ENCODE measurements at regions not wholly inside any gene's neighbourhood (a gene's known extent, or its start where the extent isn't known, plus 50 kb on each side); places are given as distances from the start of the nearest gene placed in this dataset.
"Not testable (repeated sequence)": the region's sequence is repeated elsewhere in the genome, so short reads cannot be mapped to it uniquely, and the experiment has no call there.

- not testable (repeated sequence) for H3K36me3 Mint-ChIP-seq (ENCODE audit: insufficient read depth in 2 of 2); H3K27me3 Mint-ChIP-seq (ENCODE audit: low read depth); H3K9me3 Mint-ChIP-seq; H3K4me3 Mint-ChIP-seq; H3K27ac Mint-ChIP-seq; DNase-seq; H3K4me1 Mint-ChIP-seq (ENCODE audit: low read depth); ATAC-seq (replicated peaks in 1 of 2)
These were observed 386.8 kb upstream of the ZMIZ1 start for GRCh38 chr10:78681986-78682385.

DNA sequence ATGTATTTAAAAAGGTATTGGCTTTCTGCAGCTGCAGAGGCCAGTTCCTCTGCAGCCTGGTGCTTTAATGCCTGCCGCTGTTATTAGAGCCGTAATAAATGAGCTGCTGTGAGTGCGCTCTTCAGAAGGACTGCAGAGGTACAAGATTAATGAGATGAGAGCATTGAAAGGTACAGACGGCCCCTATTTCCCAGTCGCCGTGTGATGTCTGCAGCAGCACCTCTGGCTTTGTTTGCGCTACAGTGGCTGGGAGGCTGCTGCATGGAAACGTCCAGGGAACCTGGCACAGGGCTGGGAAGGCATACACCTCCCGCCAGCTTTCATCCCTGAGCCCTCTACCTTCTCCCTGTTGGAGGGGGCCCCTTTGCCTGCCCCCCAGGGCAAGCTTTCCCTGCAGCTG lies 383.8 kb upstream of the ZMIZ1 start:
- Mint-ChIP-seq H3K27ac (no peak overlapping the region), H3K4me3 (no peak overlapping the region), H3K9me3 (peaks cover 0 to 3% of the 10 kb centered on the region in 2 donors), H3K4me1 (ENCODE audit: low read depth) (no peaks in the 10 kb centered on the region), H3K27me3 (ENCODE audit: low read depth) (no peaks in the 10 kb centered on the region), H3K36me3 (ENCODE audit: insufficient read depth in 2 of 2) (no peaks in the 10 kb centered on the region)
- ATAC-seq (replicated peaks in 1 of 2) (no peak), DNase-seq (no peak)

DNA sequence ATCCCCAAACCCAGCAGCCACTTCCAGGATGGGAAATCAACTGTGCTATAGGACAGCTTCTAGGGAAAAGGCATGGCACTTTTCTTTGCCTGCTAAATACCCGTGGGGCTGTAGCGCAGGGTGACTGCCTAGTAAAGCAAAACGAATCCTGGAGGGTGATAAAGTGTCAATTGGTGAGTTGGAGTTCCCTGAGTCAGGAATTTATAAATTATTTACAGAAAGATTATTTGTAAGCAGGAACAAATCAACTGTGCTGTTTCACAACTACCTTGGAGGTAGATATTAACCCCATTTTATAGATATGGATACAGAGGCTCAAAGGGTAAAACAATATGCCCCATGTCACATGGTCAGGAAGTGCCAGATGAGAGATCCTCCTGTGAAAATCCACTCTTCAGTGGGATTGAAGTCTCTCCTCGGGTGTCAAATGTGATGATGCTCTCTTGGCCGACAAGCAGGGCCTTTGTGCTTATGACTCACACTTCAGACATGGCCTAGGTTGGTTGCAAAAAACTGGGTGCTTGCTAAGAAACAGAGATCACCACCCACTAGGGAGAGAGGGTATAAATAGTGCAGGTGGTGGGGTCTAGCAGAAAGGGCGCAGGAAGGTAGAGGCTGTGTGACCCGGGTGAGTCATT lies 383.2 kb upstream of the ZMIZ1 start:
- H3K4me1 Mint-ChIP-seq (ENCODE audit: low read depth), result no peaks in the 10 kb centered on the region
- H3K27me3 Mint-ChIP-seq (ENCODE audit: low read depth), result no peaks in the 10 kb centered on the region
- ATAC-seq (replicated peaks in 1 of 2), result peak in 1 of 2 donors; percentile 32
- H3K36me3 Mint-ChIP-seq (ENCODE audit: insufficient read depth in 2 of 2), result no peaks in the 10 kb centered on the region
- no peak overlapping the region for H3K4me3 Mint-ChIP-seq
- H3K27ac Mint-ChIP-seq, result no peak overlapping the region
- H3K9me3 Mint-ChIP-seq, result peaks cover 0 to 3% of the 10 kb centered on the region in 2 donors
- DNase-seq, result no peak

DNA sequence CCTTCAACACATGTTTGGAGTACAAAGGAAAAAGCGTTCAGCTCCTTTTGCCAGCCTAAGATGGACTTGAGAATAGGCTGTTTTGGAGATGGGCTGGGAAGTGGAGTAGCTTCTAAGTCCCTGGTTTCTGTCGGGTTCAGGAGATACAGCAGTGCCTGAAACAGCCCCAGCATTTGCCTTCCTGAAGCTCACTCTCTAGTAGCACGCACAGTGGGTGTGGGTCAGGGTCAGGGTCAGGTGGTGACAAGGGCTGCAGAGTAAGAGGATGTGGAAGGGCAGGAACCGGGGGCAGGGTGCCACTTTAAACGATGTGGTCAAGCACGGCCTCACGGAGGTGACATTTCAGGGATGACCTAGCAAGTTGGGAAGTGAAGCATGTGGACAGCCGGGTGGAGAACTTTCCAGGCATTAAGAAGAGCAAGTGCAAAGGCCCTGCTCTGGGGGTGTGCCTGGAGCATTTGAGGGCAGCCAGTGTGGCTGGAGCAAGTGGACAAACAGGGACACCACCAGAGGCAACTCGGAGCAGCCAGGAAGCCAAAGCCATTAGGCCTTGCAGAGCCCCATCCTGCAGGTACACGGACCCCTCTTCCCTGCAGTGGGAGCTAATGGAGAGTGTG lies 382.2 kb upstream of the ZMIZ1 start:
- H3K4me1 Mint-ChIP-seq (ENCODE audit: low read depth), result no peaks in the 10 kb centered on the region
- DNase-seq (no peak), ATAC-seq (replicated peaks in 1 of 2) (no peak)
- no peaks in the 10 kb centered on the region for H3K36me3 Mint-ChIP-seq (ENCODE audit: insufficient read depth in 2 of 2)
- no peaks in the 10 kb centered on the region for H3K9me3 Mint-ChIP-seq
- H3K27ac Mint-ChIP-seq, result no peak overlapping the region
- no peak overlapping the region for H3K4me3 Mint-ChIP-seq
- no peaks in the 10 kb centered on the region for H3K27me3 Mint-ChIP-seq (ENCODE audit: low read depth)

DNA sequence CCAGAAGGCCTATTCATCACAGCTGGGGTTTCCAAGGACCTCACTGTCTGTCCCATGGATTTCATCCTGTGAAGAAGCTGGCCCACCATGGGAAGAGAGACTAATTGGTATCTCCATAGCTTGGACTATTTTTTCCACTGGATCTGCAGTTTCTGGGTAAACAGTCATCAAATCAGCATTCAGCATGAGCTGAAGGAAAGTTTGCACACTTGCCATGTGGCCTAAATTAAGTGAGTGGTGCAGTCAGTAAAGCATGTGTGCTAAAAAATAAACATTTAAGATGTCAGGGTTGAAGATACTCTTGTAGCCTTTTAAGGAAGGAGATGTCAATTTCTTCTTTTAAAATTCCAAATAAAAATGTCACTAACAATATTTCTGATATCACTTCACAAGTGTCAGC lies 381.1 kb upstream of the ZMIZ1 start:
- H3K27ac Mint-ChIP-seq, result no peak overlapping the region
- ATAC-seq (replicated peaks in 1 of 2), result no peak

DNA sequence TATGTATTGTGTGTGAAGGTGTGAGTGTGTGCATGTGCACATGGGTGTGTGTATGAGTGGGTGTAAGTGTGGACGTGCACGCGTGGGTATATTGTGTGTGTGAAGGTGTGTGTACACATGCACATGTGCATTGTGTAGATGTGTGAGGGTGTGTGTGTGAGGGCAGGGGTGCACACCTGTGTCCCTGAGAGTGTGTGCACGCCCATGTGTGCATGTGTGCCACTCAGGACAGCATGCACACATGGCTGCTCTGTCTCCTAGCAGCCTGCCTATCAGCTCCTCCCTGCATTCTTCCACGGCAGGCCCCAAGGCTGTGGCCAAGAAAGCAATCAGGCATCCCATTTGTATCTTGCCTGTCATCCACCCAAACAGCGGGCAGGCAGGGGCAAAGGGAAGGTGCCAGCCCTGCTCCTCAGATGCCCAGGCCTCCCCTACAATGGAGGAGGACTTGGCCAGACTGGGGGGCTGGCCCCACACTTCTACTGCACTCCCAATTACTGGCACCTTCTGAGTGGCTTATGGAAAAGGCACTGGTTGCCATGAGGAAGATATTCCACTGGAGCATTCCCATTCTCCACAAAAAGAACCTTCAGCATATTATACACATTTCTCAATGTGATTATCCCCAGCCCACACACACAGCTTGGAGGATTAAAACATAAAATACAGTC lies 380.4 kb upstream of the ZMIZ1 start:
- Mint-ChIP-seq H3K9me3 (no peaks in the 10 kb centered on the region), H3K4me1 (ENCODE audit: low read depth) (no peaks in the 10 kb centered on the region), H3K36me3 (ENCODE audit: insufficient read depth in 2 of 2) (no peaks in the 10 kb centered on the region), H3K4me3 (no peak overlapping the region), H3K27me3 (ENCODE audit: low read depth) (no peaks in the 10 kb centered on the region), H3K27ac (no peak overlapping the region)
- DNase-seq, result no peak
- no peak for ATAC-seq (replicated peaks in 1 of 2)

More for the DNA sequence above, 381.1 kb upstream of the ZMIZ1 start:
- no peaks in the 10 kb centered on the region for H3K4me1 Mint-ChIP-seq (ENCODE audit: low read depth)
- no peak for DNase-seq
- no peaks in the 10 kb centered on the region for H3K36me3 Mint-ChIP-seq (ENCODE audit: insufficient read depth in 2 of 2)
- H3K27me3 Mint-ChIP-seq (ENCODE audit: low read depth), result no peaks in the 10 kb centered on the region
- H3K9me3 Mint-ChIP-seq, result no peaks in the 10 kb centered on the region
- H3K4me3 Mint-ChIP-seq, result no peak overlapping the region

DNA sequence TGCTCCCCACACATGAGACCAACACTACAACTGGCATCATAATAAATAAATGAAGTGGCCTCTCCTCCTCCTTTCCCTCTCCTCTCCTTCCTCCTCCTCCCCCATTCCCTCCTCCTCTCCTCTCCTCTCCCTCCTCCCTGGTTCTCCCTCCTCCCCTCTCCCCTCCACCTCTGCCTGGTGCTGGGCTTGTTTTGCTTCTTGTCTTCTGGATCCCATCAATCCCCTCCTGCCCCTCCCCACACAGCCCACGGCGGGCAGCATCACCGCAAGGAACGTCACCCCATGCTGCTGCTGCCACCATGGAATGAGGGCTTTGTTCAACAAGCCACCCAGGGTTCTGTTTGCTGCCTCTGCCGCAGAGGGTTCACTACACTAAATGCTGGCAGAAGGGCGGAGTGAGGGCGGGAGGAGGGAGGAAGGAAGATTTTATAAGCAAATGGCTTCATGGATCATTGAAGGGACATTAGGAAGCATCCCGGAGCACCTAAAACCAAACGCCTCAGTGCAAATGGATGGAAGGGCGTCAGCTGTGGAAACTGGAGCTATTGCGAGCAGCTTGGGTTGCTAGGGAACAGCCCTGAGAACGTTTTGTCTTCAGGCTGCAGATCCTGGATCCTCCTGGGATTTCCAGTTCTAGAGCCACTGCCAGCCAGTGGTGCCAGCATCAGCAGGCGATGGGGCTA lies 379.7 kb upstream of the ZMIZ1 start:
- no peaks in the 10 kb centered on the region for H3K27me3 Mint-ChIP-seq (ENCODE audit: low read depth)
- no peaks in the 10 kb centered on the region for H3K4me1 Mint-ChIP-seq (ENCODE audit: low read depth)
- no peak overlapping the region for H3K27ac Mint-ChIP-seq
- no peaks in the 10 kb centered on the region for H3K36me3 Mint-ChIP-seq (ENCODE audit: insufficient read depth in 2 of 2)
- no peak overlapping the region for H3K4me3 Mint-ChIP-seq
- DNase-seq, result no peak
- H3K9me3 Mint-ChIP-seq, result no peaks in the 10 kb centered on the region
- ATAC-seq (replicated peaks in 1 of 2), result no peak

DNA sequence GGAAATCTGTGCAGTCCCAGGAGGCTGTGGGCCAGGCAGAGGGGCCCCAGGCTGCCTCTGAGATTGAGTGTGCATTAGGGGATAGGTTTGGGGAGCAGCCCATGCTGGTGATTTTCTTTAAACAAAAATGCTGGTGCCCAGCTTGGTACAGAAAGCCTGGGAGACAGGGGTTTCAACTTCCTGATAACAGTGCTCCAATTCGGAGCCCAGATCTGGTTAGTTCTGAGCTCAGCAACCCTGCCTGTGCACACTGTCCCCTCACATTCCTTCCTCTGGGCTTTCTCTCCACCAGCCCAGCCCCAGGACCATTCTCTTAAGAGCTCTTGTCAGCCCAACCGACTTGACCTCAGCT lies 379.2 kb upstream of the ZMIZ1 start:
- Mint-ChIP-seq H3K36me3 (ENCODE audit: insufficient read depth in 2 of 2) (no peaks in the 10 kb centered on the region), H3K27ac (no peak overlapping the region), H3K9me3 (no peaks in the 10 kb centered on the region), H3K4me3 (no peak overlapping the region), H3K27me3 (ENCODE audit: low read depth) (no peaks in the 10 kb centered on the region), H3K4me1 (ENCODE audit: low read depth) (no peaks in the 10 kb centered on the region)
- DNase-seq (no peak), ATAC-seq (replicated peaks in 1 of 2) (no peak)

- no peak overlapping the region for H3K27ac Mint-ChIP-seq
These were observed 378.2 kb upstream of the ZMIZ1 start for GRCh38 chr10:78690354-78691111.

GRCh38 chr10:78691301-78692030 lies 377.3 kb upstream of the ZMIZ1 start:
- Mint-ChIP-seq H3K4me3 (no peak overlapping the region), H3K27ac (no peak overlapping the region), H3K27me3 (ENCODE audit: low read depth) (no peaks in the 10 kb centered on the region), H3K36me3 (ENCODE audit: insufficient read depth in 2 of 2) (no peaks in the 10 kb centered on the region), H3K9me3 (no peaks in the 10 kb centered on the region), H3K4me1 (ENCODE audit: low read depth) (no peaks in the 10 kb centered on the region)
- no peak for DNase-seq
- no peak for ATAC-seq (replicated peaks in 1 of 2)

More at GRCh38 chr10:78690354-78691111, 378.2 kb upstream of the ZMIZ1 start:
- no peaks in the 10 kb centered on the region for H3K36me3 Mint-ChIP-seq (ENCODE audit: insufficient read depth in 2 of 2)
- no peaks in the 10 kb centered on the region for H3K9me3 Mint-ChIP-seq
- DNase-seq (no peak), ATAC-seq (replicated peaks in 1 of 2) (no peak)
- H3K4me1 Mint-ChIP-seq (ENCODE audit: low read depth), result no peaks in the 10 kb centered on the region
- H3K4me3 Mint-ChIP-seq, result no peak overlapping the region
- no peaks in the 10 kb centered on the region for H3K27me3 Mint-ChIP-seq (ENCODE audit: low read depth)

GRCh38 chr10:78692071-78692470 lies 376.7 kb upstream of the ZMIZ1 start:
- H3K27ac Mint-ChIP-seq, result no peak overlapping the region
- DNase-seq (no peak), ATAC-seq (replicated peaks in 1 of 2) (no peak)
- no peaks in the 10 kb centered on the region for H3K4me1 Mint-ChIP-seq (ENCODE audit: low read depth)
- H3K27me3 Mint-ChIP-seq (ENCODE audit: low read depth), result no peaks in the 10 kb centered on the region
- no peaks in the 10 kb centered on the region for H3K9me3 Mint-ChIP-seq
- no peak overlapping the region for H3K4me3 Mint-ChIP-seq
- H3K36me3 Mint-ChIP-seq (ENCODE audit: insufficient read depth in 2 of 2), result no peaks in the 10 kb centered on the region

DNA sequence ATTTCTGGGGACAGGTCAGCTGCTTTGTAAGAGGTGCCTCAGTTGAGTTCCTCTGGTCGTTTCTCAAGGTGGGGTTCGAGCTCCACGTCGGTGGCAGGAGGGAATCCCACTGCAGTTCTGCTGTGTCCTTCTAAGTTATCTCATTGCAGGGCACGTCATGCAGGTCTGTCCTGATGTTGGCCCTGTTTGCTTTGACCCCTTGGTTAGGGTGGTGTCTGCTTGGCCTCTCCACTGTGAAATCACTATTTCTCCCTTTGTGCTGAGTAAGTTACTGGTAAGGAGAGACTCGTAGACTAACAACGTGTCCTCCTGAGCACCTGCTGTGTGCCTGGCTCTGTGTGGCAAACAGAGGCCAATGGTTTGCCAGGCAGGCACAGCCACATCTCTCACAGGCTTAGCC lies 372.9 kb upstream of the ZMIZ1 start:
- no peaks in the 10 kb centered on the region for H3K4me1 Mint-ChIP-seq (ENCODE audit: low read depth)
- no peaks in the 10 kb centered on the region for H3K9me3 Mint-ChIP-seq
- no peaks in the 10 kb centered on the region for H3K27me3 Mint-ChIP-seq (ENCODE audit: low read depth)
- no peak for DNase-seq
- H3K27ac Mint-ChIP-seq, result no peak overlapping the region
- no peak for ATAC-seq (replicated peaks in 1 of 2)
- H3K36me3 Mint-ChIP-seq (ENCODE audit: insufficient read depth in 2 of 2), result no peaks in the 10 kb centered on the region
- no peak overlapping the region for H3K4me3 Mint-ChIP-seq

Measured in activated T-cell treated with anti-CD3 and anti-CD28 coated beads, Interleukin-2, amount 50 U/mL, for 72 hours (primary cell).